GM12878 (cell line): ENCODE measurements at regions not wholly inside any gene's neighbourhood (a gene's known extent, or its start where the extent isn't known, plus 50 kb on each side); places are given as distances from the start of the nearest gene placed in this dataset.

Experiments used
- ATAC-seq: fragments of 200-7000 bp; cut with Tn5 transposase; 3 replicates; pipeline ENCODE4 v1.9.1; 2020; ENCODE audit warnings: mild to moderate bottlenecking, moderate library complexity
- BruUV-seq: library from RNA; stranded (reverse); fragments of 400-500 nt; replicated peaks from 2 replicates; lab custom pipeline; 2021; lab: Mats Ljungman, UMichigan
- CTCF ChIA-PET: fragments of 300-600 bp; sonication (Branson Sonifier 250); formaldehyde crosslinking; extraction: SDS; loops from one replicate; lab custom pipeline; 2021; ENCODE audit warnings: inconsistent platforms; lab: Yijun Ruan, JAX
- POLR2A ChIA-PET: fragments of 350-600 bp; formaldehyde crosslinking; extraction: SDS; loops from one replicate; lab custom pipeline; 2021; ENCODE audit warnings: inconsistent platforms; lab: Charles Lee
- RAD21 ChIA-PET: fragments of 300-600 bp; sonication (Branson Sonifier 250); formaldehyde crosslinking; loops from one replicate; lab custom pipeline; 2023; ENCODE audit warnings: antibody characterized with exemption; ENCODE audit not compliant: unreplicated experiment; lab: Charles Lee
- SMC1A ChIA-PET: fragments of 300-600 bp; sonication (Branson Sonifier 250); formaldehyde crosslinking; loops from one replicate; lab custom pipeline; 2023; ENCODE audit not compliant: unreplicated experiment, uncharacterized antibody; lab: Charles Lee
- DNase-seq: peaks from one replicate; pipeline ENCODE4 v3.0.0-alpha.2; 2011; ENCODE audit warnings: low read depth, low spot score
- FAIRE-seq: peaks from 3 replicates; lab custom pipeline; 2011; peaks lifted over from hg19 to GRCh38; lab: Jason Lieb, UNC
- H2AFZ ChIP-seq: 2 replicates; pipeline ENCODE4 v1.6.0; 2011; ENCODE audit warnings: low read depth, low read length, control low read depth; ENCODE audit not compliant: control insufficient read depth
- H3K27ac ChIP-seq: 2 replicates; pipeline ENCODE4 v1.5.1; 2011; ENCODE audit warnings: control low read depth; ENCODE audit not compliant: control insufficient read depth, insufficient read depth
- H3K27me3 ChIP-seq, 2 experiments: replicated peaks in 1 of 2; 2 replicates each; pipeline versions ENCODE4 v1.6.0 to v1.6.1; 2011; ENCODE audit warnings: low read length in 1 of 2; ENCODE audit not compliant: control insufficient read depth in 2 of 2, insufficient read depth in 2 of 2
- H3K36me3 ChIP-seq, 2 experiments: 2 replicates each; pipeline ENCODE4 v1.5.1; 2011; ENCODE audit warnings: low read length in 1 of 2; ENCODE audit not compliant: control insufficient read depth in 2 of 2, insufficient read depth in 2 of 2
- H3K4me1 ChIP-seq: 2 replicates; pipeline ENCODE4 v1.6.1; 2011; ENCODE audit warnings: mild to moderate bottlenecking, low read length, moderate library complexity, mixed read lengths; ENCODE audit not compliant: control insufficient read depth, insufficient read depth
- H3K4me2 ChIP-seq: 2 replicates; pipeline ENCODE4 v1.6.0; 2011; ENCODE audit warnings: control low read depth; ENCODE audit not compliant: control insufficient read depth, insufficient read depth
- H3K4me3 ChIP-seq: fragments of 200-600 bp; sonication (generic); 2 replicates; pipeline ENCODE4 v1.5.1; 2016
- H3K79me2 ChIP-seq: 2 replicates; pipeline ENCODE4 v1.6.0; 2011; ENCODE audit warnings: low read length; ENCODE audit not compliant: control insufficient read depth, insufficient read depth
- H3K9ac ChIP-seq: 2 replicates; pipeline ENCODE4 v1.8.0; 2011; ENCODE audit warnings: low read length, control low read depth, mixed read lengths; ENCODE audit not compliant: control insufficient read depth, insufficient read depth
- H3K9me3 ChIP-seq: replicated peaks from 3 replicates; pipeline ENCODE4 v1.5.1; 2011; ENCODE audit warnings: mild to moderate bottlenecking, low read length; ENCODE audit not compliant: control insufficient read depth, insufficient read depth
- H4K20me1 ChIP-seq: 2 replicates; pipeline ENCODE4 v1.6.0; 2011; ENCODE audit not compliant: control insufficient read depth, insufficient read depth
- ATF7 ChIP-seq: fragments of 450-650 bp; IDR thresholded peaks from 2 replicates; pipeline ENCODE4 v1.6.1; 2016; ENCODE audit warnings: low read depth, mild to moderate bottlenecking
- ETV6 ChIP-seq, 2 experiments: fragments of 450-650 bp in 1 of 2; IDR thresholded peaks in 1 of 2; conservative IDR thresholded peaks in 1 of 2; 2 replicates each; pipeline ENCODE4 v1.6.1; 2014; ENCODE audit warnings: antibody characterized with exemption in 1 of 2, borderline replicate concordance in 1 of 2, low read depth in 1 of 2, mild to moderate bottlenecking in 1 of 2, moderate library complexity in 1 of 2
- FOXK2 ChIP-seq: fragments of 450-650 bp; IDR thresholded peaks from 2 replicates; pipeline ENCODE4 v1.6.1; 2017; ENCODE audit warnings: mild to moderate bottlenecking, moderate library complexity
- MYC ChIP-seq: IDR thresholded peaks from 2 replicates; pipeline ENCODE4 v1.6.1; 2011; ENCODE audit warnings: mild to moderate bottlenecking, low read length, moderate library complexity, inconsistent platforms; ENCODE audit not compliant: insufficient read depth, insufficient replicate concordance, insufficient read length, severe bottlenecking
- PML ChIP-seq: IDR thresholded peaks from 2 replicates; pipeline ENCODE4 v1.6.1; 2012; ENCODE audit warnings: low read length, inconsistent platforms
- RBBP5 ChIP-seq: fragments of 200-600 bp; sonication (generic); conservative IDR thresholded peaks from 2 replicates; pipeline ENCODE4 v1.6.1; 2016
- REST ChIP-seq: IDR thresholded peaks from 2 replicates; pipeline ENCODE4 v1.6.1; 2012; ENCODE audit warnings: mild to moderate bottlenecking, low read depth, low read length
- SMC3 ChIP-seq: IDR thresholded peaks from 2 replicates; pipeline ENCODE4 v1.6.1; 2011; ENCODE audit warnings: low read length, improper control_type of control experiment, borderline replicate concordance
- TCF12 ChIP-seq: IDR thresholded peaks from 2 replicates; pipeline ENCODE4 v1.6.1; 2011; ENCODE audit warnings: low read depth, mild to moderate bottlenecking, low read length
- ZNF217 ChIP-seq: fragments of 450-650 bp; IDR thresholded peaks from 2 replicates; pipeline ENCODE4 v1.6.1; 2017; ENCODE audit warnings: antibody characterized with exemption, mild to moderate bottlenecking
- ZNF622 ChIP-seq: fragments of 450-650 bp; IDR thresholded peaks from 2 replicates; pipeline ENCODE4 v1.6.1; 2017; ENCODE audit warnings: mild to moderate bottlenecking, inconsistent platforms
- WGBS: methylation state at CpG from one replicate; pipeline ENCODE4 v1.1.6; 2016; ENCODE audit warnings: low lambda C conversion rate; ENCODE audit not compliant: insufficient replicate concordance, insufficient coverage; ENCODE audit errors: missing lambda C conversion rate; 5-methylcytosine and 5-hydroxymethylcytosine counted together
- in situ Hi-C: fragments of 300-500 bp; cut with MboI; formaldehyde crosslinking; loops from 9 replicates; pipeline ENCODE4 v1.14.3; 2018; ENCODE audit warnings: mixed read lengths
- intact Hi-C: fragments of 100-400 bp; cut with micrococcal nuclease; formaldehyde crosslinking; loops from one replicate; pipeline ENCODE4 v1.14.2; 2022; ENCODE audit not compliant: unreplicated experiment
- TF ChIP-seq, protein P1 (sequence below): IDR thresholded peaks from 2 replicates; pipeline ENCODE4 v1.6.1; 2011; ENCODE audit warnings: mild to moderate bottlenecking, low read depth, low read length, moderate library complexity; ENCODE audit not compliant: insufficient replicate concordance
- TF ChIP-seq, protein P2 (sequence below): fragments of 450-650 bp; IDR thresholded peaks from 2 replicates; pipeline ENCODE4 v1.6.1; 2016; ENCODE audit warnings: mild to moderate bottlenecking, moderate library complexity, borderline replicate concordance

DNA sequence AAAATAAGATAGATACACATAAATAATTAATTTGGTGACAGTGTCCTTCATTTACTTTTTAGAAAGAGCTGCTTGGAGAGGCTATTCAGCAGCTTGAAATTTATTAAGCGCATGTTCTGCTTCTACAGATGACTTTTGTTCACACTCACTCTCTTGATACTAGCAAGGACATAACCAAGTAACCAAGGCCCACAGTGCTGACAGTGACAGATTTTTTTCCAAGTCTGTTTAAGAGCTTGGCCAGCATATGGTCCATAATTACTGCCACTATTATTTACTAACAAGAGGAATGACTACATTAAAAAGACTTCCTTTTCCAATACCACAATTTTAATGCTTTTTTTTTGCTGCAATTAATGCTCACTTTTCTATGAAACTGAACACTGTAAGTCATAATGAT lies 673.7 kb upstream of the MIR17HG start (continued):
- TF ChIP-seq FOXK2 (no peak), REST (no peak), ZNF622 (no peak), RBBP5 (no peak), TCF12 (no peak)
- TF ChIP-seq, protein P1, sequence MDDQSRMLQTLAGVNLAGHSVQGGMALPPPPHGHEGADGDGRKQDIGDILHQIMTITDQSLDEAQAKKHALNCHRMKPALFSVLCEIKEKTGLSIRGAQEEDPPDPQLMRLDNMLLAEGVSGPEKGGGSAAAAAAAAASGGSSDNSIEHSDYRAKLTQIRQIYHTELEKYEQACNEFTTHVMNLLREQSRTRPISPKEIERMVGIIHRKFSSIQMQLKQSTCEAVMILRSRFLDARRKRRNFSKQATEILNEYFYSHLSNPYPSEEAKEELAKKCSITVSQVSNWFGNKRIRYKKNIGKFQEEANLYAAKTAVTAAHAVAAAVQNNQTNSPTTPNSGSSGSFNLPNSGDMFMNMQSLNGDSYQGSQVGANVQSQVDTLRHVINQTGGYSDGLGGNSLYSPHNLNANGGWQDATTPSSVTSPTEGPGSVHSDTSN, result no peak

DNA sequence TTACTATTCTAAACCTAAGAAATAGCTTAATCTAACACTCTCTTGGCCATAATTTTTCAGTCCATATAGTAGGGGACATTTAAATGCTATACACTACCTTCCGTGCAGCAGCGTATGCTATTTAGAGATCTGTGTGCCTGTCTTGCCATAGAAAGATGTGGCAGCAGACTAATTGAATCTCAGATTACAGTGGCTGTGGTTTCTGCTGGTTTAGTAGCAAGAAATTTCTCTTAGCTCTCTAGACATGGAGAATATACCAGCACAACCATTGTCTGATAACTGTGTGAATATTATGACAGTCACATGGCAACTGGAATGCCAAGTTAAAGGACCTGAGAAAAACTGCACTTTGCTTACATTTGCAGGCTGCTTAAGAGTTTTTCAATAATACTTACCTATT lies 672.4 kb upstream of the MIR17HG start:
- Histone ChIP-seq H2AFZ (no peak overlapping the region), H3K4me3 (no peak overlapping the region), H3K9ac (no peak overlapping the region), H3K27ac (no peak overlapping the region), H3K9me3 (no peaks in the 10 kb centered on the region), H3K27me3 (no peaks in the 10 kb centered on the region), H3K4me2 (no peak overlapping the region), H4K20me1 (no peaks in the 10 kb centered on the region), H3K79me2 (no peaks in the 10 kb centered on the region), H3K36me3 (no peaks in the 10 kb centered on the region), H3K4me1 (no peaks in the 10 kb centered on the region)
- ATAC-seq, result no peak
- WGBS, result 56% methylated on average over 2 of the region's 2 CpGs
- ChIA-PET SMC1A (no interaction called here), CTCF (no interaction called here), RAD21 (no interaction called here), POLR2A (no interaction called here)
- DNase-seq, result no peak
- in situ Hi-C loops (no loop called here), intact Hi-C loops (no loop called here)
- no peak for FAIRE-seq
- no TSS peak for BruUV-seq
- TF ChIP-seq MYC, result no peak
- no peak for TF ChIP-seq PML
- no peak for TF ChIP-seq SMC3
- TF ChIP-seq, protein P2, sequence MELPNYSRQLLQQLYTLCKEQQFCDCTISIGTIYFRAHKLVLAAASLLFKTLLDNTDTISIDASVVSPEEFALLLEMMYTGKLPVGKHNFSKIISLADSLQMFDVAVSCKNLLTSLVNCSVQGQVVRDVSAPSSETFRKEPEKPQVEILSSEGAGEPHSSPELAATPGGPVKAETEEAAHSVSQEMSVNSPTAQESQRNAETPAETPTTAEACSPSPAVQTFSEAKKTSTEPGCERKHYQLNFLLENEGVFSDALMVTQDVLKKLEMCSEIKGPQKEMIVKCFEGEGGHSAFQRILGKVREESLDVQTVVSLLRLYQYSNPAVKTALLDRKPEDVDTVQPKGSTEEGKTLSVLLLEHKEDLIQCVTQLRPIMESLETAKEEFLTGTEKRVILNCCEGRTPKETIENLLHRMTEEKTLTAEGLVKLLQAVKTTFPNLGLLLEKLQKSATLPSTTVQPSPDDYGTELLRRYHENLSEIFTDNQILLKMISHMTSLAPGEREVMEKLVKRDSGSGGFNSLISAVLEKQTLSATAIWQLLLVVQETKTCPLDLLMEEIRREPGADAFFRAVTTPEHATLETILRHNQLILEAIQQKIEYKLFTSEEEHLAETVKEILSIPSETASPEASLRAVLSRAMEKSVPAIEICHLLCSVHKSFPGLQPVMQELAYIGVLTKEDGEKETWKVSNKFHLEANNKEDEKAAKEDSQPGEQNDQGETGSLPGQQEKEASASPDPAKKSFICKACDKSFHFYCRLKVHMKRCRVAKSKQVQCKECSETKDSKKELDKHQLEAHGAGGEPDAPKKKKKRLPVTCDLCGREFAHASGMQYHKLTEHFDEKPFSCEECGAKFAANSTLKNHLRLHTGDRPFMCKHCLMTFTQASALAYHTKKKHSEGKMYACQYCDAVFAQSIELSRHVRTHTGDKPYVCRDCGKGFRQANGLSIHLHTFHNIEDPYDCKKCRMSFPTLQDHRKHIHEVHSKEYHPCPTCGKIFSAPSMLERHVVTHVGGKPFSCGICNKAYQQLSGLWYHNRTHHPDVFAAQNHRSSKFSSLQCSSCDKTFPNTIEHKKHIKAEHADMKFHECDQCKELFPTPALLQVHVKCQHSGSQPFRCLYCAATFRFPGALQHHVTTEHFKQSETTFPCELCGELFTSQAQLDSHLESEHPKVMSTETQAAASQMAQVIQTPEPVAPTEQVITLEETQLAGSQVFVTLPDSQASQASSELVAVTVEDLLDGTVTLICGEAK, result no peak
- TF ChIP-seq ZNF217, result no peak
- TF ChIP-seq ATF7, result no peak
- TF ChIP-seq ETV6 (conservative IDR thresholded peaks at IDR 0.05 in 1 of 2, IDR thresholded peaks at IDR 0.05 in 1 of 2; ENCODE audit: borderline replicate concordance in 1 of 2, low read depth in 1 of 2), result no peak
